GM18868 (cell line): ENCODE measurements at regions not wholly inside any gene's neighbourhood (a gene's known extent, or its start where the extent isn't known, plus 50 kb on each side); places are given as distances from the start of the nearest gene placed in this dataset.

Source experiments
- ATAC-seq: cut with Tn5 transposase; IDR thresholded peaks from one replicate; pipeline ENCODE4 v1.9.1; 2021; ENCODE audit warnings: mild to moderate bottlenecking, moderate library complexity; ENCODE audit not compliant: unreplicated experiment

DNA sequence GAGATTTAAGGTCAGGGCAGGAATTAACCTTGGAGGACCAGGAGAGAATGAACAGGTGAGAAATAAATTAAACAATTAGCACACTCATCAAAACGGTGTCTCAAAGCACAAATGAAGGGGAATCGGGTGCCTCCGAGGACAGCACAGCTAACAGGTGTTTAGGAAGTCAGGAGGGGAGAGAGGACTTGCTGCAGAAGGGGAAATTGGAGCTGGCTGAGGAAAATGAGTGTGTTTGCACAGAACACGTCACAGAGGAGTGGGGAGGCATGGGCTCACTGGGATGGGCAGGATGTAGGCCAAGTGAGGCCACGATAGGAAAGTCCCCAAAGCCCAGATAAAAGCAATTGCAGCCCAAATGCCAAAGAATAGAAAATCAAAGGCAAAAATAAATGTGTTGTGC is 121.7 kb downstream of the ZNF664 start:
- ATAC-seq: no peak

DNA sequence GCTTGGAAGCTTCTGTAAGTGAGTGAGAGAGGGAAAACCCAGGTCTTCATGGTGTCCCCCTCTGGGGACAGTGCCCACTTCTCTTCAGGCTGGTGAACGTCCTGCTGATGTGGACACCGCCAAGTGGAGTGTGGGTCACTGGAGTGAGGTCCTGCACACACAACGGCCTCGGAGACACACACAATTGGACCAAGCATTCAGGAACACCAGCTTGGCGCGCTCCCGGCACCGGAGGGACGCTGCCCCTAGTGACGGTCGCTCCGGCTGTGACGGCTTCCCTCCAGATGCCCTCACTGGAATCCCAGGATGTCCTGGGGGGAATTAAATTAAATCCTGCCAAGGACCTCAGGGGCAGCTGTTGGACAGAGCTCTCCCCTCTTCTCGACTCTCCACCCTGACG is 123.1 kb downstream of the ZNF664 start:
- ATAC-seq: no peak

DNA sequence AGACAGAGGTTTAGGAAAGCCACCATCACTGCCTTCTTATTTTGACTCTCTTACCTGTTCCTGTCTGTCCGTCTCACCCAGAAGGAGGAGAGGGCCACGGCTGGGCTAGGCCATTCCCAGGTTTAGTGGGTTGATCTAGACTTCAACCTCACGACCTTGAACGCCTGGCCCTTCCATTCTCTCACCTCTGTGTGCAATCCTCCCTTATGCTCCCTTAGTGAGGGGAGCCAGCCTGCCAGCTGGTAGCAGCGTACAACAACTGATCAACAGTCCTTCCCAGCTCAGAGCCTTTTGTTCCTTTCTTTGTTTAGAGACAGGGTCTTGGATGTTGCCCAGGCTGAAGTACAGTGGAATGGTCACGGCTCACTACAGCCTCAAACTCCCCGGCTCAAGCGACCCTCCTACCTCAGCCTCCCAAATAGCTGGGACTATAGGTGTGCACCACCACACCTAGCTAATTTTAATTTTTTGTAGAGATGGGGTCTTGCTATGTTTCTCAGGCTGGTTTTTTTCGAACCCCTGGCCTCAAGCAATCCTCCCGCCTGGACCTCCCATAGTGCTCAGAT is 123.9 kb downstream of the ZNF664 start:
- ATAC-seq: no peak

DNA sequence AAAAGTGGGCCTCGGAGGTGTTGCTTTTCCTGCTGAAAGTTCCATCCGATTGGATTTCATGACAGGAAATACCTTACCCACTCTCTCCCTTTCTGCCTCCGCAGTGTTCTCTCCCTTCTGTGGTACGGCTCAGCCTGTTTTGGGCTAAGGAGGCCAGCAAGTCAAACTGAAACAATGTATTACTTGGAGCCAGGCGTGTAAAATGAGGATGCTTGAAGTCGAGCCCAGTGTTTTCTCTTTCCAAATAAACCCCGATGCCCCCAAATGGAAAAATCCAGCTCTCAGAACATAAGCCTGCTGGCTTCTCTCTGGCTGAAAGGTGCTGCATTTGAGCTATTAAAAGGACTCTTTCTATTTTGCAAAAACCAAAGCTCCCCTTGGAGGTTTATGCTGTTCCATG is 124.7 kb downstream of the ZNF664 start:
- no peak for ATAC-seq

DNA sequence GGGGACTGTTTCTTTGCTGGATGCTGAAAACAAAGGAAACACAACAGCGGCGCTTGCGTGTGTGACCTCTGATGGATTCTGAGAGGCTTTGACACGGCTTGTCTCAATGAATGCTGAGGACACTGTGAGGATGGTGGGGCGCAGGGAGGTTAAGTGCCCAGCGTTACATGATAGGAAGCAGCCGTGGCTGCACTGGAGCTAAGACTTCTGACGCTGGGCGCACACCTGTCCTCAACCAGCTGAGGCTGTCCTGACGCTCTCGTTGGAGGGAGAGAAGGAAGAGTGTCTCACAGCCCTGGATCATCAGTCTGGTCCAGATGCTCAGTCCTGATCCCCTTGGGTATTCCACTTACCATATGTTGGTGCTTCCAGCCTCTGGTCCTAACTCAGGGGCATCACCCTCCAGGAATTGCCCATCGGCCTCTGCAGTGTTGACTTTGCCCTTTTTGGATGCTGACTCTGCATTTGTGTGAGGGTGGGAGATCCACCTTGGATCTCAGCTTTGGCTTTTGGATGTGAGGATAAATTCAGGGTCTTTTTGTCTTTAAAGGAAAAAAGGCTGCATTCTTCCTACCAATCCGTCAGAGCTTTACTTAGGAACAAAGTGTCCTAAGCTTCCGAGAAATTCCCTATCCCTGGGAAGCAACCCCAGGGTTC is 125.2 kb downstream of the ZNF664 start:
- no peak for ATAC-seq

DNA sequence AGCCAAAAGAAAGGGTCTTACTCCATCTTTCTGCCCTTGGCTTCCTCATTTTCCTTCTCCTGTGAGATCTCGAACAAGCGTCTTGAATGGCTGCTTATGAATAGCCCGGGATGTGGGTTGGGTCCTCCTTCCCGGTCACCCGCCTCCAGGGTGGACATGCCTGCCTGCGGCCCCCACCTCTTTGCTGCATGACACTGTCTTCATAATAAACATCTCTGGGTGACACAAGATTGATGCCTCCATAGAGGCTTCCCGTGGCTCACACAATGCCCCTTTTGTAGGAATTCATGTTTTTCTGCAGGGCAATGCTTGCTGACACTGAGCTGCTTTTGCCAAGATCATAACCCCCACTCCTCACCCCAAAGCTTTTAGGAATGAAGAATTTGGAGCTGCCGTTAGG is 125.9 kb downstream of the ZNF664 start:
- ATAC-seq: no peak

DNA sequence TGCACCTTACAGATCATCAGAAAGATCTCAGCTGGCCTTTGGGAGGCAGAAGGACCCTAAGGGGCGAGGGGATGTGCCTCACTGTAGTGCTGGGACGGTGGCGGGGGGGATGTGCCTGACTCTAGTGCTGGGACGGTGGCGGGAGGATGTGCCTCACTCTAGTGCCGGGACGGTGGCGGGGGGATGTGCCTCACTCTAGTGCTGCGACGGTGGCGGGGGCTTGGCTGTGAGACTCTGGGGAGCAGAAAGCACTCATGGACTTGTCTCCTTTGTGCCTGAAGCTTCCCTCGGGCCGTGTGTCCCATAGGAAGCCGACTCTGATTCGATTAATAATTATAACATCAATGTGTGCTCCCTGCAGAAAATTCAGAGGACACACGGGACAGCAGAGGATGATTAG is 126.6 kb downstream of the ZNF664 start:
- no peak for ATAC-seq

DNA sequence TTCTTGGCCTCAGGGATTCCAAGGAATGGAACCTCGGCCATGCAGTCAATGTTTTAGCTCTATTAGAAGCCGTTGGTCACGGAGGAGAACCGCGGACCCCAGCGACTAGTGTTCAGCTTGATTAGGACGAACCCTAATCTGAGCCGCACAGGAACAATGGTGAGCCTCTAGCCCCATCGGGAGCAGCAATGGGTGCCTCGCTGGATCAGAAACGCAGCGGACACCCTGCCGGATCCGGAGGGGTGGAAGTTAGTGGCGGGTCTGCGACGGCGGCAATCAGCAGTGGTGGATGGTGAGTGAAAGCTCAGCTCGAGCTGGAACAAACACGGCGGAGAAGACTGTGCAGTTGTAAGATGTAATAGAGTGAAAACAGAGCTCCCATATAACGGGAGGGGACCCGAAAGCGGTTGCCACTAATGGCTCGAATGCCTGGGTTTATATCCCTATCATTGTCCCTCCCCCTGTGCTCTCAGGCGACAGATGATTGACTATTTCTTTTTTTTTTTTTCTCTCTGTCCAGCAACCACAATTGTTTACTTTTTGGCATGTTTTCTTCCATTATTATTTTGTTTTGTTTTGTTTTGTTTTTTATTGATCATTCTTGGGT is 127.7 kb downstream of the ZNF664 start:
- no peak for ATAC-seq

DNA sequence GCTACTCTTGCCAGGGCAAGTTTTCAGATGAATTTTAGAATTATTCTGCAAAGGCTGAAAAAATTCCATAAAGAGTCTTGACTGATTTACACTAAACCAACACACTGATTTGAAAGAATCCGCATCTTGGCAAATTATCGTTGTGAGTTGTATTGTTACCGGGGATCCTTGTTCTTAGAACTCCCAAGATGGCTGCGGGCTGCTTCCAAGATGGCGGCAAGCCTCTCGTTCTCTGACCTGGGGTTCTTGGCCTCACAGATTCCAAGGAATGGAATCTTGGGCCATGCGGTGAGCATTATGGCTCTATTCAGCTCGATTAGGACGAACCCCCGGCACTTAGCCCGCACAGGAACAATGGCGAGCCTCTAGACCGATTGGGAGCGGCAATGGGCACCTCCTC is 132.5 kb downstream of the ZNF664 start:
- no peak for ATAC-seq

DNA sequence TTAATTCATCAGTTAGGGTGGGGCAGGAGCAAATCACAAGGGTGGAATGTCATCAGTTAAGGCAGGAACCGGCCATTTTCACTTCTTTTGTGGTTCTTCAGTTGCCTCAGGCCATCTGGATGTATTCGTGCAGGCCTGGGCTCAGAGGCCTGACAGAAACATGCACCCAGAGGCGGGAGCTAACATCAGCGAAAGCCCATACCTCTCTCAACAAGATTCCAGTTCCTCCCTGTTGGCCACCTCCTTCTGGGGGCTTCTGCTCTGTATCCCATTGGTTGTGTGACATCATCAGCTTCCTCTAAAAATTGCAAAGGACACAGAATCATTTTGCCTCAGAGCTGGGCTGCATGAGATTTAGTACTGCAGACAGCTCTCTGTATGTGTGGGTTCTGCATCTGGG is 134.3 kb downstream of the ZNF664 start:
- no peak for ATAC-seq

DNA sequence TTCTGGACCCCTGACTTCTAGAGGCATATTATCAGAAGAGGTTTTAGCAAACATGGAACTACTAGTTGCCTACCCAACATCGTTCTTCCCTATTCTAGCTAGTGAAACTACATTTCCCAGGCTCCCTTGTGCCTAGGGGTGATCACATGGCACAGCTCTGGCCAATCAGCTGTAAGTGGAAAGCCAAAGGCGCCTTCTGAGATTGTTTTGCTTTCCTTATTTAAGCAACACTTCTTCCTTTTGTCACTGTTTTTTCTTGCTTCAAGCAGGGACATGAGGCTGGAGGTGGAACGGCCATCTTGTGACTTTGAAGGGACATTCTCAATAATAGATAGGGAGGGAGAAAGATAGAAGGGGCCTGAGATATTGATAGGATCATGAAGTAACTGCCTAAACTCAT is 136.7 kb downstream of the ZNF664 start:
- ATAC-seq: no peak

DNA sequence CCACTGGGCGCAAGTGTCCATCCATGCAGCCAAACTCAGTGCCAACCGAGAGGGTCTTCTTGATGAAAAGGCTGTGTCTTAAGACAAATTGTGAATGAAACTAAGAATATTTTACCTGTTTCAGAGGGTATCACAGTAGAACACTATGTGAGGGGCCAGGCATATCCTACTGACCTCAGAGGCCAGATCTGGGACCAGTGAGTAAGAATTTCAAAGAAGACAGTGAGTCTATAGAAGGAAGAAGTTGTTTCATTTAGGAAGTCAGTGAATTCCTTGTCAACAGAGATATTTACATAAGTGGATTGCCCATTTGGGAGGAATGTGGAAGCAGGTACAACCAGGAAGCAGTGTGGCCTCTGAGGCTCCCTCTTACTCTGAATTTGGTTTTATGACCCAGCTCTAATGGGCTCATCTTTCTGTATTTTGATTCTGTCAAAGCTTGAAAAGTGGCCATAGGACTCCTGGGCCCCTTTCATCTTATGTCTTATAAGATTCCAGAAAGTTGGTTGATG is 137.4 kb downstream of the ZNF664 start:
- ATAC-seq: no peak

DNA sequence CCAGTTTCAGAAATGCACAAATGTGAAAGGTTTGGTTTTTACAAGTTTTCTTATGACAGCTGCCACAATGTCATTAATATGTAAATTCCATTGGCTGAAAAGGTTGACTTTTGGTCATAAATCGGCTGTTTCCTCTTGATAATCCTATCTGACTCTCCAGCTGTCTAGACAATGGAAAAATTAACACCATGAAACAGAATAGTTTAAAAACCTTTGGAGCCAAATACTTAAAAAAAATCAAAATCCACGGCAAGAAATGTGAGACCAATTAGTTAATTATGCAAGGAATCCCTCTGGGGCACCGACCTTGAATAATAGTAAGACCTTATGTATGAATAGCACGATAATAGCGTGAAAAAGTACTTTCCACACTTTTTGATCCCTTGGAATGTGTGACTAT is 138.0 kb downstream of the ZNF664 start:
- ATAC-seq: no peak

DNA sequence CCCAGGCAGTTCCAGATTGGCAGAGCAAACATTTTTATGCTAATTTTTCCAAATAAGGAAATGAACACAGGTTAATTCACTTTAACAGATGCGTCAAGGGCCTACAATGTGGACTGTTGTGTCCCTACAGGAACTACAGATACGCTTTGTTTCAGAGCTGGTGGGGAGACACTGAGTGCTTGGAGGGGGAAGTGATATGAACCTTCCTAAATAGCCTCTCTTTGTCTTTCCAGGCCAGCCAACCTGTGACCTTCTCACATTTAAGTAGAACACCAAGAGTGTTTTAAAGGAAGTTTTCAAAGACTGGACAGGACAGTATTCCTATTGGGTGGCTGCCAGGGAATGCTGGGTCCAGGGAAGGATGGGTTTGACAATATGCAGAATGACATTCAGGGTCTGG is 141.3 kb downstream of the ZNF664 start:
- no peak for ATAC-seq

DNA sequence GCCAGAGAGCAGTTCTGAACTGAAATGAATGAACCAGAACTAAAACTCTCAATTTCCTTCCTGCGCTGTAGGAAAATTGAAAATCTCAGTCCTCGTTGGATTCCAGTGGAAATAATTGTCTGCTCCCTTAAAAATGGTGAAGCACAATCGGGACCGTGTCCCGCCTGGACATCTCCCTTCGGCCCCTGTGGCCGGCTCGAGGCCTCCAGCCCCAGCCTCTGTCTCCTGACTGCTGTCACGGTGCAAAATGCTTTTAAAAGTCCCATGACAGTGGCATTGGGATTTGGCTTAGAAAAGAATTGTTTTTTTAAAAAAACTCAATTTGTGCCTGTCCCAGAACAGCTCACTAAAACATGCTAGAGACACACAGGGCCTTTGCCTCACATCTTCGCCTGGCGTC is 142.5 kb downstream of the ZNF664 start:
- ATAC-seq: no peak

DNA sequence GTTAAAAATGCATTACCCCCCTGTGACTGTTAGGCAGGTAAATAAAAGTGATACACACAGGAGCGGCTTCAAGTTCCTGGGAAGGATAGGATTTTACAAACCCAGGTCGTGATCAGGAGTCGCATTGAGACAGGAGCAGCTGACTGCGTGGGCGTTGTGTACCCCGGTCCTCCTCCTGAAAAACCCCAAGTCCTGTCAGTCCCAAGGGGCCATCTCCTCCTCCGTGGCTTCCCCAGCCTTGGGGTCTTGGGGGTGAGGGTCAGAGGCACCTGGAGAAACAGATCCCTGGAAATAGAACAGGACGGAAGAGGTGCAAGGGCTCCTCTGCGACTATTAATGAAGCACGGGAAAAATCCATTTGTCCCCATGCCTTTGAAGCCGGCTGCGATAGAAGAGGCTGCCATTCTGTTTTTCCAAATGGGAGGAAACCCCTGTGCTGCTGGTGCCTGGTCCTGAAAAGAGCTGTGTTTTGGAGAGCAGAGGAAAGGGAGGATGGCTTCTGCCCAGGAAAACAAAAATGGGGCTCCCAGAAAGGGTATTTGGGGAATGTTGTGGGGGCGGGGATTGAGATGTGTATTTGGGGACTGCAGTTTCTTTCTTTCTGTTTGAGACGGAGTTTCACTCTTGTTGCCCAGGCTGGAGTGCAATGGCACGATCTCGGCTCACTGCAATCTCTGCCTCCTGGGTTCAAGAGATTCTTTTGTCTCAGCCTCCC is 143.1 kb downstream of the ZNF664 start:
- no peak for ATAC-seq

DNA sequence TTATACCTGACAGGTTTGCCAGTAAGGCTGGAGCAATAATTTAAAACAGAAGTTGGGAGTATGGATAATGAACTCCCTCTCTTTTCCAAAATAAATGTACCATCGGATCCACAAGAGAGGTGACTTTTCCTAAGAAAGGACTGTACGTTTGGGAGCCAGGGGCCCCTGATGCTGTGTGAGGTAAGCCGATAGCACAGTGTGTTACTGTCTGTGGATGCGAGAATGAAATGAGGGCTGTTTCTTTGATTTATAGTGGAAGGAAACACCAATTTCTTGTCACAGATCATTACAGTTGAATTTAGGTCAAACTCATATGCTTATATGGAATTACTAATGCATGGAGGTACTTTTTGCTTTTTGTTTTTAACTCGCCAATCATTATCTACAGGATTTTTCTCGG is 147.7 kb downstream of the ZNF664 start:
- no peak for ATAC-seq

DNA sequence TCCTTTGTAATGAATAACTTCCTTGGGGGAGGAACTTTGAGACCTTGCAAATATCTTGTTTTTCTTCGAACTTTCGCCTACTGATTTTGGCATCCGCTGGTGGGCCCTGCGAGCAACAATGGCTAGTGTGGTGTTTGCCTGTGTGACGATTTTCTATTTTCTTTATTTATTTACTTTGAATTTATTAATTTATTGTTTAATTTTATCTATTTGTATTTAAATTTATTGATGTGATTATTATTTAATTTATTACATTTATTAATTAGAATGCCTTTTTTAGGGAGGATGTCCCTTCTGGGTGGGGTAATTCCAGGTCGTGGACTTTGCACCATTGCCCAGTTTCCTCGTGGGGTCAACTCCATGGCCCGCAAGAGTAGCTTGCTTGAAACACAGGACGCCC is 149.7 kb downstream of the ZNF664 start:
- ATAC-seq: no peak

DNA sequence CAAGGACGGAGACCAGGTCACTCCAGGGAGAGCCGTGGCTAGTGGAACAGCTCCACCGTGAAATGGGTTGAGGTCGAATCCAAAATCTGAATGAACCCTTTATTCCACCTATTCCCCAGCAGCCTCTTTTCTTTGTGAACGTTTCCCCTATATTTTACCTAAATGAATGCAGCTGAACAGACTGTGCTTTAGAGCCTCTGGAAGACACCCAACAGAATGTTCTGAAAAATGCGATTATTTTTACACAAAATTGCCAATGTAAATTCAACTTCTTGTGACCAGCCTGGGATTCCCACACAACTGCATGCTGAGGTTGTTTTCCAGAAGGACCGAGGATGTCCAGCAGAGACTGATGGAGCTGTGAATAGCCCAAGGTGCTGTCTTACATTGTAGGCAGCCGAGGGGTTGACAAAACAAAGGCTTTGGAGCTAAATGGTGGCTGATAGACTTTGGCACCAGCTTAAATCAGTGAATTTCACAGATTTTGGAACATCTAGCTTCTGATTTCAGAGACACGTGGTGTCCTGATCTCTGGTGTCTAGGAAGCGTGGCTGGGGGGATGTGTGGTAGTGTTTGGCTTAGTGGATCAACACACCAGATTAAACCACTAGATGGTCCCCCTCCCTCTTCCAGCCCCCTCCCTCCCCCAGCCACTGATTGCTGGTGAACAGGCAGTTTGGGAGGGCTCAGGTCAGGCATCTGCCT is 150.4 kb downstream of the ZNF664 start:
- ATAC-seq: no peak

DNA sequence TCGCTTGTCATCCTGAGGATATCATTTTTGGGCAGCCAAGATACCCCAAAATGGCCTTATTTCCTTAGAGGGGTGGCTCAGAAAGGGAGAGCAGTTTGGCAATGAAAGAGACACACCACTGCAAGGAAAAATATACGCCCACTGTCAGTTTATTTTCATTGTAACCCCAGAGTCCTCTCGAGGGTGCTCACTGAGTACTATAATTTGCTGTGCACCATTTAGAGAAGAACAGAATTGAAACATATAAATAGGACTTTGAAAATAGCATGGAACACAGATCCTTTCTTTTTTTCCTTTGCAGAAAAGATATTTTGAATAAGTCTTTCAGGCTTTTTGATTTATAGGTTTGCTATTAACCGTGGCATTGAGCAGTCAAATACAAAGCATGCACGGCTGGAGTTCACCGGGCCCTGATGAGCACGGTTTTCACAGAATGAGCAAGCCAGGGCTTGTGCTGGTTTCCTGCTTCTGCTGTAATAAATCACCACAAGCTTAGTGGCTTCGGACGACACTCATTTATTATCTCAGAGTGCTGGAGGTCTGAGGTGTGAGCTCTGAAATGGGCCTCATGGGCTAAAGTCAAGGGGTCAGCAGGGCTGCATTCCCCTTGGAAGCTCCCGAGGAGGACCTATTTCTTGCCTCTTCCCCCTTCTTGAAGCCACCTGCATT is 152.3 kb downstream of the ZNF664 start:
- no peak for ATAC-seq
